HL-60 (cell line): ENCODE measurements at regions not wholly inside any gene's neighbourhood (a gene's known extent, or its start where the extent isn't known, plus 50 kb on each side); places are given as distances from the start of the nearest gene placed in this dataset.

Experiments used
- DNase-seq, 2 experiments: peaks; one replicate each; pipeline ENCODE4 v3.0.0-alpha.2; 2010 to 2020; ENCODE audit warnings: low read depth in 1 of 2, low spot score in 1 of 2
- H3K27ac ChIP-seq: fragments of 250-450 bp; sonication (Bioruptor Pico); replicated peaks from 2 replicates; pipeline ENCODE4 v1.5.1; 2020; ENCODE audit warnings: mild to moderate bottlenecking, moderate library complexity
- H3K27me3 ChIP-seq: fragments of 250-450 bp; sonication (Bioruptor Pico); 2 replicates; pipeline ENCODE4 v1.5.1; 2021; ENCODE audit warnings: mild to moderate bottlenecking, moderate library complexity; ENCODE audit not compliant: insufficient read depth, poor library complexity, severe bottlenecking
- H3K4me3 ChIP-seq: replicated peaks from 2 replicates; pipeline ENCODE4 v1.5.1; 2011; ENCODE audit warnings: mild to moderate bottlenecking, control low read depth, low read length; ENCODE audit not compliant: insufficient read depth
- CTCF ChIP-seq: IDR thresholded peaks from one replicate; pipeline ENCODE4 v1.5.1; 2011; ENCODE audit warnings: low read length, control low read depth, inconsistent platforms; ENCODE audit not compliant: insufficient read depth
- GABPA ChIP-seq: IDR thresholded peaks from 2 replicates; pipeline ENCODE4 v1.6.1; 2012; ENCODE audit warnings: low read depth
- POLR2AphosphoS5 ChIP-seq: IDR thresholded peaks from 2 replicates; pipeline ENCODE4 v1.6.1; 2012; ENCODE audit warnings: low read depth
- SPI1 ChIP-seq: IDR thresholded peaks from 2 replicates; pipeline ENCODE4 v1.6.1; 2012; ENCODE audit warnings: low read depth, mild to moderate bottlenecking, borderline replicate concordance
- TF ChIP-seq, protein P1 (sequence below): IDR thresholded peaks from 2 replicates; pipeline ENCODE4 v1.6.1; 2012; ENCODE audit warnings: low read depth; ENCODE audit not compliant: insufficient replicate concordance

- Histone ChIP-seq H3K27me3 (no peaks in the 10 kb centered on the region), H3K4me3 (no peak overlapping the region), H3K27ac (no peak overlapping the region)
- TF ChIP-seq, protein P1, sequence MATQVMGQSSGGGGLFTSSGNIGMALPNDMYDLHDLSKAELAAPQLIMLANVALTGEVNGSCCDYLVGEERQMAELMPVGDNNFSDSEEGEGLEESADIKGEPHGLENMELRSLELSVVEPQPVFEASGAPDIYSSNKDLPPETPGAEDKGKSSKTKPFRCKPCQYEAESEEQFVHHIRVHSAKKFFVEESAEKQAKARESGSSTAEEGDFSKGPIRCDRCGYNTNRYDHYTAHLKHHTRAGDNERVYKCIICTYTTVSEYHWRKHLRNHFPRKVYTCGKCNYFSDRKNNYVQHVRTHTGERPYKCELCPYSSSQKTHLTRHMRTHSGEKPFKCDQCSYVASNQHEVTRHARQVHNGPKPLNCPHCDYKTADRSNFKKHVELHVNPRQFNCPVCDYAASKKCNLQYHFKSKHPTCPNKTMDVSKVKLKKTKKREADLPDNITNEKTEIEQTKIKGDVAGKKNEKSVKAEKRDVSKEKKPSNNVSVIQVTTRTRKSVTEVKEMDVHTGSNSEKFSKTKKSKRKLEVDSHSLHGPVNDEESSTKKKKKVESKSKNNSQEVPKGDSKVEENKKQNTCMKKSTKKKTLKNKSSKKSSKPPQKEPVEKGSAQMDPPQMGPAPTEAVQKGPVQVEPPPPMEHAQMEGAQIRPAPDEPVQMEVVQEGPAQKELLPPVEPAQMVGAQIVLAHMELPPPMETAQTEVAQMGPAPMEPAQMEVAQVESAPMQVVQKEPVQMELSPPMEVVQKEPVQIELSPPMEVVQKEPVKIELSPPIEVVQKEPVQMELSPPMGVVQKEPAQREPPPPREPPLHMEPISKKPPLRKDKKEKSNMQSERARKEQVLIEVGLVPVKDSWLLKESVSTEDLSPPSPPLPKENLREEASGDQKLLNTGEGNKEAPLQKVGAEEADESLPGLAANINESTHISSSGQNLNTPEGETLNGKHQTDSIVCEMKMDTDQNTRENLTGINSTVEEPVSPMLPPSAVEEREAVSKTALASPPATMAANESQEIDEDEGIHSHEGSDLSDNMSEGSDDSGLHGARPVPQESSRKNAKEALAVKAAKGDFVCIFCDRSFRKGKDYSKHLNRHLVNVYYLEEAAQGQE = no peak
- DNase-seq = no peak
Observed at GRCh38 chr7:18426564-18427226, 68.9 kb upstream of the HDAC9 start.

DNA sequence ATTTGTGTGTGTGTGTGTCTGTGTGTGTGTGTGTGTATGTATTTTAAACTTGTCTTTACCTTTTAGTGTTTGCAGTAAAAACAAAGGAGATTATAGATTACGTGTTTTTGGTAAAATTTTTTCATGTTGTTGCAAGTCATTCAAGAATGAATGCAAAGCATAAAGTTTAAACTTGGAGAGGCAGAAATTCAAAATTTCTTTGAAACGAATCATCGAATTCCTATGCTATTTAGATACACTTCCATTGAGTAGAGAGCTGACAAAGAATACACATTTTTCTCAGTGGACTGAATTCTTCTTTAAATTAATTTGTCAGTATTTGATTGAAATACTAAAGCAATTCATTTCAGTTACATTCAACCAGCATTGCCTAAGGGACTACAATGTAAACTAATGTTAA is 66.0 kb upstream of the HDAC9 start:
- no peak overlapping the region for H3K4me3 ChIP-seq
- no peaks in the 10 kb centered on the region for H3K27me3 ChIP-seq
- TF ChIP-seq, protein P1 = no peak
- TF ChIP-seq CTCF = no peak
- no peak for TF ChIP-seq GABPA
- no peak for TF ChIP-seq SPI1
- no peak for TF ChIP-seq POLR2AphosphoS5
- DNase-seq = no peak
- no peak overlapping the region for H3K27ac ChIP-seq

DNA sequence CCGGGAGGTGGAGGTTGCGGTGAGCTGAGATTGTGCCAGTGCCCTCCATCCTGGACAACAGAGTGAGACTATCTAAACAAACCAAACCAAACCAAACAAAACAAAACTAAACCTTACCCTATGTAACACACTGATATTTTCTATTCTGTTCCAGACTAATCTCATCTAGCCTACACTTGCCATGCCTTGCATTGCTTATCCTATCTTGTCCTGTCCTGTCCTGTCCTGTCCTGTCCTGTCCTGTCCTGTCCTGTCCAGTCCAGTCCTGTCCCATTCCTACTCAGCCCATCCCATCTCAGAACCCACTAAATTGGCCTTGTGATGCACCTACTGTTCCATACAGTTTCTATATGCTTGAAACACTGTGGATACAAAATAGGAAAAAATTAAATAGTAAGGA is 64.7 kb upstream of the HDAC9 start:
- no peaks in the 10 kb centered on the region for H3K27me3 ChIP-seq
- no peak for TF ChIP-seq CTCF
- H3K27ac ChIP-seq = no peak overlapping the region
- H3K4me3 ChIP-seq = no peak overlapping the region
- no peak for DNase-seq

- no peak for DNase-seq
- no peak overlapping the region for H3K27ac ChIP-seq
- TF ChIP-seq, protein P1 = no peak
- no peak for TF ChIP-seq POLR2AphosphoS5
- no peak for TF ChIP-seq CTCF
- no peak for TF ChIP-seq GABPA
- no peak for TF ChIP-seq SPI1
- H3K27me3 ChIP-seq = no peaks in the 10 kb centered on the region
- no peak overlapping the region for H3K4me3 ChIP-seq
Observed at GRCh38 chr7:18434171-18434570, 61.4 kb upstream of the HDAC9 start.
